ENCODE measurements at regions not wholly inside any gene's neighbourhood (a gene's known extent, or its start where the extent isn't known, plus 50 kb on each side); places are given as distances from the start of the nearest gene placed in this dataset.
A peak's percentile ranks its signal among the peaks of the same experiment; 100 is the strongest.

- TF ChIP-seq PRDM2 (tag by site-specific recombination; IDR thresholded peaks at IDR 0.05; ENCODE audit: borderline replicate concordance) (no peak), ZNF19 (tag by site-specific recombination; IDR thresholded peaks at IDR 0.05; ENCODE audit: low read depth) (no peak), ZNF707 (tag by site-specific recombination; IDR thresholded peaks at IDR 0.05) (no peak)
Measured at GRCh38 chr13:40351537-40352379, 314.7 kb downstream of the FOXO1 start (continued).

GRCh38 chr13:40352380-40352778, 314.1 kb downstream of the FOXO1 start:
- POLR2A ChIA-PET: no interaction called here
- Histone ChIP-seq H3K36me3 (ENCODE audit: control insufficient read depth in 2 of 2, insufficient read depth in 1 of 2, low read length in 2 of 2) (no peaks in the 10 kb centered on the region), H3K9me3 (ENCODE audit: control insufficient read depth, insufficient read depth, low read depth, low read length) (no peaks in the 10 kb centered on the region), H3K4me3 (ENCODE audit: low read depth, low read length) (no peak overlapping the region), H3K27ac (ENCODE audit: extremely low read depth, low read depth, low read length) (no peak overlapping the region), H3K4me1 (ENCODE audit: control insufficient read depth, insufficient read depth, low read length) (no peaks in the 10 kb centered on the region)
- CTCF ChIA-PET: no interaction called here
- TF ChIP-seq KLF1 (tag by site-specific recombination; IDR thresholded peaks at IDR 0.05): no peak
- TF ChIP-seq ZNF792 (tag by site-specific recombination; IDR thresholded peaks at IDR 0.05): no peak

GRCh38 chr13:40352802-40353562, 313.5 kb downstream of the FOXO1 start:
- TF ChIP-seq SCRT2 (tag by site-specific recombination; IDR thresholded peaks at IDR 0.05): peak; percentile 29; the same call in 1 of the 2 replicates
- peak; percentile 44; the same call in 1 of the 2 replicates for TF ChIP-seq ZNF660 (tag by site-specific recombination; IDR thresholded peaks at IDR 0.05)
- no peak for TF ChIP-seq REPIN1 (tag by site-specific recombination; IDR thresholded peaks at IDR 0.05; ENCODE audit: low read depth)
- ChIA-PET POLR2A (no interaction called here), CTCF (no interaction called here)
- Histone ChIP-seq H3K4me1 (ENCODE audit: control insufficient read depth, insufficient read depth, low read length) (no peaks in the 10 kb centered on the region), H3K9me3 (ENCODE audit: control insufficient read depth, insufficient read depth, low read depth, low read length) (no peaks in the 10 kb centered on the region), H3K4me3 (ENCODE audit: low read depth, low read length) (no peak overlapping the region), H3K36me3 (ENCODE audit: control insufficient read depth in 2 of 2, insufficient read depth in 1 of 2, low read length in 2 of 2) (no peaks in the 10 kb centered on the region), H3K27ac (ENCODE audit: extremely low read depth, low read depth, low read length) (no peak overlapping the region)

- no peak overlapping the region for H3K27ac ChIP-seq (ENCODE audit: extremely low read depth, low read depth, low read length)
- ChIA-PET CTCF (no interaction called here), POLR2A (no interaction called here)
- H3K4me3 ChIP-seq (ENCODE audit: low read depth, low read length): no peak overlapping the region
- H3K9me3 ChIP-seq (ENCODE audit: control insufficient read depth, insufficient read depth, low read depth, low read length): no peaks in the 10 kb centered on the region
- H3K36me3 ChIP-seq (ENCODE audit: control insufficient read depth in 2 of 2, insufficient read depth in 1 of 2, low read length in 2 of 2): no peaks in the 10 kb centered on the region
- no peaks in the 10 kb centered on the region for H3K4me1 ChIP-seq (ENCODE audit: control insufficient read depth, insufficient read depth, low read length)
- TF ChIP-seq ZNF473 (tag by site-specific recombination; IDR thresholded peaks at IDR 0.05) (no peak), ZNF658 (tag by site-specific recombination; IDR thresholded peaks at IDR 0.05) (no peak), ZNF707 (tag by site-specific recombination; IDR thresholded peaks at IDR 0.05) (no peak), ZNF561 (tag by site-specific recombination; IDR thresholded peaks at IDR 0.05; ENCODE audit: borderline replicate concordance) (no peak), ZNF48 (tag by site-specific recombination; IDR thresholded peaks at IDR 0.05) (no peak), ZNF776 (tag by site-specific recombination; IDR thresholded peaks at IDR 0.05; ENCODE audit: borderline replicate concordance) (no peak), ZNF571 (tag by site-specific recombination; IDR thresholded peaks at IDR 0.05) (no peak), ZNF518A (tag by site-specific recombination; conservative IDR thresholded peaks at IDR 0.05; ENCODE audit: low read depth) (no peak), ZNF677 (tag by site-specific recombination; IDR thresholded peaks at IDR 0.05) (no peak)
Measured at GRCh38 chr13:40355126-40355724, 311.2 kb downstream of the FOXO1 start.
